Renal cortical epithelial cell (primary cell): ENCODE measurements at regions not wholly inside any gene's neighbourhood (a gene's known extent, or its start where the extent isn't known, plus 50 kb on each side); places are given as distances from the start of the nearest gene placed in this dataset.
A peak's percentile ranks its signal among the peaks of the same experiment; 100 is the strongest.
"Not testable (repeated sequence)": the region's sequence is repeated elsewhere in the genome, so short reads cannot be mapped to it uniquely, and the experiment has no call there.

Experiments used
- DNase-seq: peaks from one replicate; pipeline ENCODE4 v3.0.0-alpha.2; 2011; ENCODE audit warnings: low read depth

DNA sequence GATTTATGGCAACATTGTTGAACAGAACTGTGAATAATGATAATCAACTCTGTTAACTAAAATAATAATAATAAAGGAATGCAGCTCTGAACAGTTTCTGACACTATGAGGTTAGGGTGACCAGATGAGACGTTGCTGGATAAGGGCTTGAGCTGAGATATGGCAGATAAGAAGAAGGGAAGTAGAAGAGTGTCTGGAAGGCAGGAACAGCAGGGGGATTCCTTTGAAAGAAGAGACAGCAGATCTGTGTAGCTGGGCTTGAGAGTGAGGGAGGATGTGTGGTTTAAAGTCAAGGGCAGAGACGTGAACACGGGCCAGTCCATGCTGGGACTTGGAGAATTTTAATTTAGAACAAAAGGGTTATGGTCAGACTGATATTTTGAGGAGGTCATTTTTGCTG lies 273.1 kb upstream of the SLC14A2 start:
- no peak for DNase-seq

DNA sequence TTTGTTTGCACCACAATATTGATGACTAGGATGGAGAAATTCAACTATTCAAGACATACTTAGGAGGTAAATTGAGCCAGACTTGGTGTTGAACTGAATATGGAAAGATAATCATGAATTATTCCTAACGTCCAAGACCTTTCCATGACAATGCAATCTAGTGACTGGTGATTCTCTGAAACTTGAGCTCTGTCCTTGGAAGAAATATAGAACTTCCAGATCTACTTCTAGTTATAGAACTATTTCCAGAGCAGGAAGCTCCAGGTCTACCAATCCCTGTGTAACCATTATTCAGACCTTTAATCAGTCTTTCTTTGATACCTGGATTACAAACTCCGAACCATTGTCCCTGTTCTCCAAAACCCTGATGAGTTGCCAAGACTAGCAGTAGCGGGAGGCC lies 272.6 kb upstream of the SLC14A2 start:
- DNase-seq, result no peak

DNA sequence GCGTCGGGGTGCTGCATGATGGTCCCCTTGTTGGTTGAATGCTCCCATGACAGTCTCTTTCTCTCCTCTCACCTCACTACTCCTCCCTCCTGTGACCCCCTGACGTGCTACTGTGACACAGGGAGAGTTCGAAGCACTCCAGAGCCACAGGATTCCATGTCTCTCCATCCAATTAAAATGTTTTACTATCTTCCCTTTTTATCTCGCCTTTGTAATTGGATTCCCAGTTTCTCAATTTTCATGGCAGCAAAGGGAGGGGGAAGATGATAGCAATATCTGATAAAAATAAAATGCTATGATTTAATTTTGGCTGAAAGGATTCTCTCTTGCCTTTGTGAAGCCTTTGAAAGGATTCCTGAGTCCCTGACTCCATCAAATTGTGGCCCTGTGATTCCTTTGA lies 271.9 kb upstream of the SLC14A2 start:
- no peak for DNase-seq

DNA sequence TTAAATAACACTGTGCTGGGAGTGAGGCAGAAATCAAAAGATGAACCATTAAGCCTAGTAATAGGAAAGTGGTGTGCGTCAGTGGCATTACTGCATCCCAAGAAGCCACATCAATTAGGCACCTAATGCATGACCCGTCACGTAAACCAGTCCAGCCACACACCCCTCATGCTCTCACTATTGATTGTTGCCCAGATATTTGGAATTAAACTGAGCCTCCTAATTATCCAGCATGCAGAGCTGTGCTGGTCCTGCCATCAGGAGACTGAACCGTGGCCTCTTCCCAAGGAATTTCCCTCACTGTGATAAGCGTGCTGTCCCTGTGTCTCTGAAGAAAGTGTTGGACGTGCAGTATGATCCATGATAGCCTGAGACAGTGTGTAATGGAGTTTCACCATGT lies 270.6 kb upstream of the SLC14A2 start:
- DNase-seq, result not testable (repeated sequence)

DNA sequence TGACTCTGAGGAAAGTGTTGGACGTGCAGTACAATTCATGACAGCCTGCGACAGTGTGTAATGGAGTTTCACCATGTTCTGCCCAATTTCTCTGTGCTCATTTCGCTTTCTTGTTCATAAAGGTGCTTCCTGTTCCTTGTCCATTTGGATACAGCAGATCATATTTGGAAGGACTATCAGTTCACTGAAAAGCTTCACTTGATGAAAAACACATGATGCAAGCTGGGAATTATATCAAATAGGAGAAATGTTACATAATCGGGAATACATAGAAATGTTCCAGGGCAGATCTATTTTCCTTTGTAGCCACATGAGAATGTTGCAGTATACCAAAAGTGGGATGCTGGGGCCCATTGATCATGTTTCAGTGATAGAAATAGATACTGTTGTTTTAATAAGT lies 266.3 kb upstream of the SLC14A2 start:
- DNase-seq, result no peak

DNA sequence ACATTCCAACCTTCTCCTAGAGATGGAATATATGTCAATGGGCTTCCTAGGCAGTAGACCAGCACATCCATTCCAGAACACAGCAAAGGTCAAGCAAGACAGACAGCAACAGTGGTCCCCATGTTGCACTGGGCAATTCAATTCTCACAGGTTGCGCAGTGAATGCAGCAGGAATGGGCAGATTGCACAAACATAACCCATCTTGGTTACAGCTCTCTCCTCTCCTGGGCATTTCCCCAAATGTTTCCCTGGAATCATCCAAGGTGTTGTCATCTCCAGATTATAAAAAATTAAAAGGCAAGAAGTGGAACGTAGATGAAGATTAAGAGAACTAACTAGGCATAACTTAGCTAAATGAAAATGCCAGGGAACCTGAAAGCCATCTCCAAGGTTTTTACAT lies 265.8 kb upstream of the SLC14A2 start:
- DNase-seq, result no peak

DNA sequence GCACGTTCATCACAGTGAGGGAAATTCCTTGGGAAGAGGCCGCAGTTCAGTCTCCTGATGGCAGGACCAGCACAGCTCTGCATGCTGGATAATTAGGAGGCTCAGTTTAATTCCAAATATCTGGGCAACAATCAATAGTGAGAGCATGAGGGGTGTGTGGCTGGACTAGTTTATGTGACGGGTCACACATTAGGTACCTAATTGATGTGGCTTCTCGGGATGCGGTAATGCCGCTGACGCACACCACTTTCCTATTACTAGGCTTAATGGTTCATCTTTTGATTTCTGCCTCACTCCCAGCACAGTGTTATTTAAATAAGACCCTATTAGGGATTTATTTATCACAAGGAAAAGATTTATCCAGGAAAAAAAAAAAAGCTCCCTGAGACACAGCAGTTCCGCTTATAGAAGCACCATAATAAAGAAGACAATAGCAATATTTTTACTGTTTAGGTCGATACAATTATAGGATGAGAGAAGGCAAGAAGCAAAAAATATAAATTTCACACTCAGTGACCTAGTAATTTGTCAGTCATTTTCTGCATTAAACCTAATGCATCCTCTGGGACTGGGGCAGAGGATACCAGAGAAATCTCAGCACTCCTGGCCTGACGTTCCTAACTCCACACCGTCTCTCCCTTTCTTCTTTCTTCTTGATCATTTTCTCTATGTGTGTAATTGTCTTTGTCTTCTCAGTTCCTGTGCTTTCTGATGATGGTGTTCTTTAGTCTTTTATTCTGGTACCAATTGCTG lies 264.7 kb upstream of the SLC14A2 start:
- DNase-seq, result no peak

DNA sequence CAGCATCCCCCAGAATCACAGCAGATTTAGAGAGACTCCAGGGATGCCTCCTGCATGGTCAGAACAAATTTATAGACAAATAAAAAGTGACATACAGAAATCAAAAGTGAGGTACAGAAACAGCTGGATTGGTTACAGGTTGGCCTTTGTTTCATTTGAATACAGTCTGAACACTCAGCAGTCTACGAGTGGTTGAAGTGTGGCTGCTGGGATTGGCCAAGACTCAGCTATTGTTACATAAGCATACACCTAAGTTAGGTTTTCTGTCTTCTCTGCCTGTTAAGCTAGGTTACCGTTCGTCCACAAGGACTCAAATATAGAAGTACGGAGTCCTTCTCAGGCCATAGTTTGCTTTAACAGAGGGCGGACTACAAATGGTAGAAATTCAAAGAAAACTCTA lies 262.4 kb upstream of the SLC14A2 start:
- no peak for DNase-seq

DNA sequence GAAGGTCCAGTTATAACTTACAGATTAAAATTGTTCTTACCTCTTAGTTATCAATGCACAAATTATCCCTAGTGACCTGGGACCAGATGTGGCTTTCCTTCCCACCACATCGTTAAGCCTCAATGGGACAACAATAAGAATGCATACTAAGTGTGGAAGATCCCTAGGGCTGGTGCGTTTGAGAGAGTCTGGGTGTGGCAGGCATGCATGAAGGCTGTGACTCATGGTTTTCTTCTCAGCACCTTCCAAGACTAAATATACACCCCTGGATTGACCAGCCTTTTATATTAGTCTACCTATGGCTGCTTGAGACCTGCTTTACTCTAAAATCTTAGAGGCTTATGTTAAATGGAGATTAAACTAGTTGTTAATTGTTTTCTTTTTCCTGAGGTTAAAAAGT lies 261.7 kb upstream of the SLC14A2 start:
- DNase-seq, result peak; percentile 67

DNA sequence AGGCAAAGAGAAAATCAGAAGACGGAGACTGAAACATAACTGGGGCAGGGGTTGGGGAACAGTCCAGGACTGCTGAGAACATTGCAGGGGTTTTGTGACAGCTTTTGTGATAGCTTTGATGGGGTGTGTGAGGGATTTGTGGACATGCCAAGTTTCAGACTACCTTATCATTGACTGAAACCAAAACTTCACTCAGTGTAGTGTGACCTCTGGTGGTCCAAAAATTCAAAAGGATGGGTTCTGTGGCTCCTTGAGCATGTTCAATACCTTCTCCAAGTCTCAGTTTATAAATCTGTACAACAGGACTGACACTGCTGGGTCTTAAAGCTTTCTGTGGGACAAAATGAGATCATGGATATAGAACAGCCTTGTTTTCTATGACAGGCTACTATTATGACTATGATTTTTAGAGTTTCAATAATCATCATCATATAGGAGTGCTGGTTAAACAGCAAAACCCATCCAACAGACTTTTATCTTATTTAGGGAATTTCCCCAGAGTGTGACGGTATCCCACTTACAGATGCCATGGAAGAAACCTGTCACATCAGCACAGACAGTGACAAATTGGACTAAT lies 259.2 kb upstream of the SLC14A2 start:
- no peak for DNase-seq

DNA sequence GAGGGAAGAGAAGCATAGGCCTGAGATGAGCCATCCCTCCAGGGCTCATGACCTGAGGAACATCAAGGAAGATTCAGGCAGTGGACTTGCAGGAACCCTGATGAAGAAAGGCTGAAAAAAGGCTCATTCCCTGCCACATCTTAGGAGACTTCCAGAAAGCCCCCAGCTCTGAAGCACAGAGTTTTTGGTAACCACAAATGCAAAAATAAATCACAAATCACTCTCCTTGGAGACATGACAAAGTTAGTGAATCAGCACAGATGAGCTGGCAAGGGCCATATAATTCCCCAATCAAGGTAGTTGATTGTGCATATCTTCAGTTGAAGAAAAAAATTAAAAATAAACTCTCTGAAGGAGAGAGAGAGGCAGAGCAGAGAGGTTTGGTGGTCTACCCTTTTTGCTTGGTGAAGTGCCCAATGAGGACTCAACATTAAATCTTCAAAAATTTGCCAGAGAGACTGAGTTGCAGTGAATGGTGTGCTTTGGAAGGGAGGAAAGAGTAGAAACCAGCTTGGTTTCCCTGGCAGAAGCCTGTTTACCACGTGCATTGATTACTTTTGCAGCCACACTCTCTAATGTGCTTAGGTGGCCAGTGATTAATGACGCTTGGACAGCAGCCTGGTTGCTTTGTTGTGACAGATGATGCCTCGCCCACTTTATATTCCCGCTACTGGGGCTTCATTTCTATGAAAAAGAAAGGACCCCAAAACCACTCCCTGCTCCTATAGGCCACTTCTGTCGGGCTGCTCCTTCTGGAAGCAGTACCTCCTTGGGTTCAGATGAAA lies 257.4 kb upstream of the SLC14A2 start:
- peak; percentile 29 for DNase-seq

DNA sequence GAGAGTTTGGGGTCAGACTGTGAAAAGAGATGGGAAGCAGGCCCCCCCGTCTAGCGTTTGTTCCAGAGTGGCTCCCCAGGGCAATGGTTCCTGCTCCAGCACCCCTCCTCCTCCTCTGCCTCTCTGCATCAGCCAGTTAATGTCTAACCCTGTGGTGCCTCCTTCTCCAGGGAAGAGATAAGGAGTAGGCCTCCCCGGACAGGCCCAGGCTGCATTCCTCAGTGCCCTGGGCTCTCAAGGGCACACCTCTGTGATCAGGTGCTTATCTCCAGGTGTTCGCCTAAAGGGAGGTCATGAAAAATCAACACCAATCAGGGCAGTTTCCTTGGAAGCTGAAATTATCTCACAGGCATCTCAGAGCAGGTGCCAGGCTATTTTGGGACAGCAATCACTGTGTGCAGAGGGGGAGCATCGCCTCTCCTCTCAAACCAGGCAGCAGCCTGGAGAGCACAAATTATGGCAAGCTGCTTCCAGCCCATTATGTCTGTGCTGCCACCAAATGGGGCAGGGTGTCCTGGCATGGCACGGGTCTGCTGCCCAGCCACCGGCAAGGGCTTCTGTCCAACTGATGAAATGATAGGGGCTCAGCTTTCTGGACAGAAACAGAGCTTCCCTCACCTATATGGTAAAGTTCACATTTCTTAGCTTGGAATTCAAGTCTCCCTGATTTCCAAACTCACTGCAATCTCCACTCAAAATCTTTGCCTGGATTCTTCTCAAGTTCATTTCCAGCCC lies 255.8 kb upstream of the SLC14A2 start:
- DNase-seq, result peak; percentile 26

DNA sequence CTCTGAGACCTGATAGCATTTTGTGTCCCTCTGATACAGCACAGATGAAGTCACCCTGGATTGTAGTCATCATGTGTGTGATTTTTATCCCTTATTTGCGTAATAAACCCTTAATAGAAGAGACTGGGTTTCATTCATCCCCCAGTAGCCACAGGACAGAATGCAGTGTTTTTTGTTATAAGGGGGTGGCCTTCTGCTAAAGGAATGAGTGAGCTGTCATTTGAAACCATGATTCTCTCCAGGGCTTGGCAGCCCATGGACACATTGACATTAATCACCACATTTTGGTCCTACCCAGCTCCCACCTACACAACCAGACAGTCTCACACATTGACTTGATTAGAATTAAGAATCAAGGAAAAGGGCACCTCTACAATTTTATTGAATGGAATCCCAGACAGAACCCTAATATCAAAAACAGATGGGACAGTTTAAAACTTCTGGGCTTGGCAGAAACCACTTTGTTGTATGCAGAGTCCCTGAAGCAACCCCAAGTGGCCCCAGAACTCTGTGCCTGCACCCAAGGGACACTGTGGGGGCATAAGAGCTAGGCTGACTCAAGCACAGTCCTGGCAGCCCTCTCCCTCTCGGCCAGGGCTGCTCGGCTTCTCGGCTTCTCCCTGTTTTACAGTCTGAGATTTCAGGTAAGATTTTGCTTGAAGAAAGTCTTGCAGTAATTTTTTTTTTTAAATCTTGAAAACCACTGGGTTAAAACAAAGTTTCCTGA lies 254.0 kb upstream of the SLC14A2 start:
- no peak for DNase-seq

DNA sequence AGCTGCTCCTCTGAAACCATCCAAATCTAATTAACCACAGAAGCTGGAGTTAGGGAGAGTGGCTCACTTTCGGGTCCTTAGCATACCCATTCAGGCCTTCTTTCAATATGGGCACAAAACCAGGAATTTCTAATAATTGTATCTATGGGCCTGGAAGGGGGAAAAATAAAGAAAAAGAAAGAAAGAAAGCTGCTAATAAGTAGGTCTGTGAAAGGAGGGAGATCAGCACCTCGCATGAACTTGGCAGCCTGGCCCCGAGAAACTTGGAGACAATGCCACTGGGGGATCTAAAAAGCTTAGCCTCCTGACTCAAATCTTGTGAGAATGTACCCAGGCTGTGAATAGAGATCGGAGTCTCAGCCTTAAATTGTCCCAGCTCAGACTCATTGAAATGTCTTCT lies 252.1 kb upstream of the SLC14A2 start:
- DNase-seq, result no peak

DNA sequence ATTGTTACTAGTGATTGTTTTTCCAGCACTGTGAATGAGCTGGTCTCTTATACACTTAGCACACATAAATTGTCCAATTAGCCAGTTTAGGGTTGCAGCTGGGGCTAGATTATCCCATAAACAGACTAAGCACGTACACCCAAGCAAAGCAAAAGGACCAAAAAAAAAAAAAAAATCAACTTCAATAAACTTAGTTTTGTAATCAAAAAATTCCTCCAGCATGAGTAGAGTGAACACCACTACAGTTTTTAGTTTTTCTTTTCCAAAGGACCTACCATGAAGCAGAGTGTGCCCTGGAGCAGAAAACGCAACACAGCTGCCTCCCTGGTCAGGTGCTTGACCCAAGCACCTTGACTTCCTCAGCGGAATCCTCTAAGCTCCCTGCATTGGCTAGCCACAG lies 249.4 kb upstream of the SLC14A2 start:
- peak; percentile 27 for DNase-seq

DNA sequence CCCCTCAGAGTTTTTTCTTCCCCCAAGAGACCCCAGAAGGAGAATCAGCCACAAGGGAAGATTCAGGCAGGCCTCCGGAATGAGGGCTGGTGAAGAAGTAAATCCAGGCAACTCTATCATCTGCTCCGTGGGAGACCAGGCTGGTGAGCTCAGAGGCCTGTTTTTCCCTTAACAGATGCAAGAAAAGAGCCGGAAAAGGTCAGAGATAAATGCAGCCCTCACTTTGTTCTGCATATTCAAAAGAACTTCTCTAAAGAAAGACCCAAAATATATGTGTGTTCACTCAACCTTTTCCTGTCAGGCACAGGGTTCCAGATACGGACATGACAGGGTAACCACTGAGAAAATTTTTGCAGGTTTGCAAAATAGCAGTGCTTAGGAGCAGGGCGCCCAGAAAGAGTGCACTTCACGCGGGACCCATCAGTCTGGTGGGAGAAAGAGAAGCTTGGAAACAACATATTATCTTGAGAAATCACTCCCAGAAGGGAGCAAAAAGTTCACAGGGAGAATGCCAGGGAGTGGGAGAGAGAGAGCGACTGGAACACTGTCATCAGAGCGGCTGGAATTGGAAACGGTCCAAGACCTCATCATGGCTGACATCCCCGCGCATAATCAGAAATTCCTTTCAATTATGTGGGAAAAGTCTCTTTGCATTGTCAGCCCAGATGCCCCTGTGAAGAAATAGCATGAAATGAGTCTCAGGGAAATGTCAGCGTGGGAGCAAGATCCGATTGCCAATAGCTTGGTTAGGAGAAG lies 244.8 kb upstream of the SLC14A2 start:
- DNase-seq, result no peak

DNA sequence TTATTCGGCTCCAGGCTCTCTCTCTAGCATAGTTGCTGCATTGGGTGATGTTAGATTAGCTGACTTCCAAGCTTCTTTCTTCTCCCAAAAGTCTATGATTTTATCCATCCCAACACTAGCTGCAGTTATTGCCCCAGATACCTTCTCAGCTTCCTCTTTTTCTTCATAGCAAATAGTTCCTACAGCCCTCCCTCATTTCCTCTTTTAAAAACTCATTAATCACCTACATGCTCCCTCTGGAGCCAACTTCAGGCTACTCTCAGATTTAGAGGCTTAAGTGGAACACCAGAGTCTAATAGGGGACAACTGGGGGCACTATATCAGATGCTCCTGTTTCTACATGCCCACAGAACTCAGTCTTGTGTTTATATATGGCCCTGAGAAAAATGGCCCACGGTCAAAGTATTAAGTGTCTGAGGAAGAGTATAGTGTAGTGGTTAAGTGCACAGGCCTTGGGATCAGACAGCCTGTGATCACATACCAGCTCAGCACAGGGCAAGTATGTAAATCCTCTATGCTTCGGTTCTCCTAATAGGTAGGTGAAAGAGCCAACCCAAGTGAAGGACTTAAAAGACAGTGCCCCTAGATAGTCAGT lies 241.9 kb upstream of the SLC14A2 start:
- DNase-seq, result no peak

DNA sequence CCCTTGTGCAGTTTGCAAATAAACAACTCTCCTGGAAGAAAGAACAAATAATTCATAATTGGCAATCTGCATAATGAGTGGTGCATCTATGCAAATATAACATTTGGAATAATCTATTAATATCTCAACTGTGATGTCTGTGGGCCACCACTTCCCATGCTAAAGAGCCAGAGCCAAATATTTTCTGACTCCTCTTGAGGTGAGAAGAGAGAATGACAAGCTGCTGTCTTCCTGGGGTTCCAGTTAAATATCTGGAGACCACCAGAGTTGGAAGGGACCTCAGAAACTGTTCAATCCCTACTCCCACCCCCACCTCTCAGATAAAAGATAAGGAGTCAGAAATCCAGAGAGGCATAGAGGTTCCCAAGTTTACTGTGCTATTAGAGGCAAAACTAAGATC lies 241.0 kb upstream of the SLC14A2 start:
- no peak for DNase-seq

DNA sequence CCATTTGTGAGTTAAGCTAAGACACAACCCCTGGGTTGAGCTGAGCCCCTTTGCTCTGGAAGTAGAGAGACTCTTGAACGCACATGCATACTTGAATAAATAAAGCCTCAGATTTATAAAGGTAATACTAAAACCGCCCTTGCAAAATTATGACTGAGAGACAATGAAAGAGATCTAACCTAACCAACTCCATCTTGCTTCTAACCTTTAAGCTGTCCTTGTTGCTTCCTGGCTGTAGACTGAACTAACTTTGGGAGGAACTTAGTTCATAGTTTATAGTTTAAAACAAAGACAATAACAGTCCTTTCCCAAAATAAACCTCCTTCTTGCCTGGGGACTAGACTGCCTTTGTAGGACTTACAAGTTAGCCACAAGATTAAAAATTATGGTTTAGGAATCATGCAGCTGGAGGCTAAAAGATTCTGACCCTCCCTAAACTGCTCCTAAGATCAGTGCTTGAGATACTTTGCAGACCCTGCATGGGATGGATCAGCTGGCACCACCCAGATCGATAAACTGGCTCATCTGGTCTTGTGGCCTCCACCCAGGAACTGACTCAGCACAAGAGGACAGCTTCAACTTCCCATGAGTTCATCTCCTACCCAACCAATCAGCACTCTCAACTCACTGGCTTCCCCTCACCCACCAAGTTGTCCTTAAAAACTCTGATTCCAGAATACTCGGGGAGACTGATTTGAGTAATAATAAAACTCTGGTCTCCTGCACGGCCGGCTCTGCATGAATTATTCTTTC lies 240.2 kb upstream of the SLC14A2 start:
- DNase-seq, result no peak

DNA sequence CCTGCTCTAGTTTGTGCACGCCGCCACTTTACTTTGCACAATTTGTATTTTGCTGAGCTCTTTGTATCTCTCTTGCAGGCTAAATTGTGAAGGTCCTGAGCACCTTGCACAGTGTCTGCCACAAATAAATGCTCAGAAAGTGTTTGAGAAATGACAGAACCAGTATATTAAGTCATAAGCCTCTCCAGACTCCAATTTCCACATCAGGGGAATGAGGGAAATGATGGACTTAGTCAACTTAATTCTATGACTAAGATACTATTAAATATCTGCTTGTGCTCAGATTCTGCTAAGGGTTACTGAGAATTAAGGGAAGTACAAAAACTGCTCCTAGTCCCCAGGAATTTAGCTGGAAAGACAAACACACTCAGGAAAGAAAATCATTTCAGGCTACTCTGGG lies 239.1 kb upstream of the SLC14A2 start:
- no peak for DNase-seq
